GM12878 (cell line): ENCODE measurements at regions not wholly inside any gene's neighbourhood (a gene's known extent, or its start where the extent isn't known, plus 50 kb on each side); places are given as distances from the start of the nearest gene placed in this dataset.

Experiments used
- ATAC-seq: fragments of 200-7000 bp; cut with Tn5 transposase; 3 replicates; pipeline ENCODE4 v1.9.1; 2020; ENCODE audit warnings: mild to moderate bottlenecking, moderate library complexity
- BruUV-seq: library from RNA; stranded (reverse); fragments of 400-500 nt; replicated peaks from 2 replicates; lab custom pipeline; 2021; lab: Mats Ljungman, UMichigan
- CTCF ChIA-PET: fragments of 300-600 bp; sonication (Branson Sonifier 250); formaldehyde crosslinking; extraction: SDS; loops from one replicate; lab custom pipeline; 2021; ENCODE audit warnings: inconsistent platforms; lab: Yijun Ruan, JAX
- POLR2A ChIA-PET: fragments of 350-600 bp; formaldehyde crosslinking; extraction: SDS; loops from one replicate; lab custom pipeline; 2021; ENCODE audit warnings: inconsistent platforms; lab: Charles Lee
- RAD21 ChIA-PET: fragments of 300-600 bp; sonication (Branson Sonifier 250); formaldehyde crosslinking; loops from one replicate; lab custom pipeline; 2023; ENCODE audit warnings: antibody characterized with exemption; ENCODE audit not compliant: unreplicated experiment; lab: Charles Lee
- SMC1A ChIA-PET: fragments of 300-600 bp; sonication (Branson Sonifier 250); formaldehyde crosslinking; loops from one replicate; lab custom pipeline; 2023; ENCODE audit not compliant: unreplicated experiment, uncharacterized antibody; lab: Charles Lee
- DNase-seq: peaks from one replicate; pipeline ENCODE4 v3.0.0-alpha.2; 2011; ENCODE audit warnings: low read depth, low spot score
- FAIRE-seq: peaks from 3 replicates; lab custom pipeline; 2011; peaks lifted over from hg19 to GRCh38; lab: Jason Lieb, UNC
- H2AFZ ChIP-seq: 2 replicates; pipeline ENCODE4 v1.6.0; 2011; ENCODE audit warnings: low read depth, low read length, control low read depth; ENCODE audit not compliant: control insufficient read depth
- H3K27ac ChIP-seq: 2 replicates; pipeline ENCODE4 v1.5.1; 2011; ENCODE audit warnings: control low read depth; ENCODE audit not compliant: control insufficient read depth, insufficient read depth
- H3K27me3 ChIP-seq, 2 experiments: replicated peaks in 1 of 2; 2 replicates each; pipeline versions ENCODE4 v1.6.0 to v1.6.1; 2011; ENCODE audit warnings: low read length in 1 of 2; ENCODE audit not compliant: control insufficient read depth in 2 of 2, insufficient read depth in 2 of 2
- H3K36me3 ChIP-seq, 2 experiments: 2 replicates each; pipeline ENCODE4 v1.5.1; 2011; ENCODE audit warnings: low read length in 1 of 2; ENCODE audit not compliant: control insufficient read depth in 2 of 2, insufficient read depth in 2 of 2
- H3K4me1 ChIP-seq: 2 replicates; pipeline ENCODE4 v1.6.1; 2011; ENCODE audit warnings: mild to moderate bottlenecking, low read length, moderate library complexity, mixed read lengths; ENCODE audit not compliant: control insufficient read depth, insufficient read depth
- H3K4me2 ChIP-seq: 2 replicates; pipeline ENCODE4 v1.6.0; 2011; ENCODE audit warnings: control low read depth; ENCODE audit not compliant: control insufficient read depth, insufficient read depth
- H3K4me3 ChIP-seq: fragments of 200-600 bp; sonication (generic); 2 replicates; pipeline ENCODE4 v1.5.1; 2016
- H3K79me2 ChIP-seq: 2 replicates; pipeline ENCODE4 v1.6.0; 2011; ENCODE audit warnings: low read length; ENCODE audit not compliant: control insufficient read depth, insufficient read depth
- H3K9ac ChIP-seq: 2 replicates; pipeline ENCODE4 v1.8.0; 2011; ENCODE audit warnings: low read length, control low read depth, mixed read lengths; ENCODE audit not compliant: control insufficient read depth, insufficient read depth
- H3K9me3 ChIP-seq: replicated peaks from 3 replicates; pipeline ENCODE4 v1.5.1; 2011; ENCODE audit warnings: mild to moderate bottlenecking, low read length; ENCODE audit not compliant: control insufficient read depth, insufficient read depth
- H4K20me1 ChIP-seq: 2 replicates; pipeline ENCODE4 v1.6.0; 2011; ENCODE audit not compliant: control insufficient read depth, insufficient read depth
- CHD2 ChIP-seq: IDR thresholded peaks from 2 replicates; pipeline ENCODE4 v1.6.1; 2011; ENCODE audit warnings: low read depth, low read length, improper control_type of control experiment, borderline replicate concordance
- CREM ChIP-seq: IDR thresholded peaks from 2 replicates; pipeline ENCODE4 v1.6.1; 2014; ENCODE audit warnings: antibody characterized with exemption, low read depth
- MYC ChIP-seq: IDR thresholded peaks from 2 replicates; pipeline ENCODE4 v1.6.1; 2011; ENCODE audit warnings: mild to moderate bottlenecking, low read length, moderate library complexity, inconsistent platforms; ENCODE audit not compliant: insufficient read depth, insufficient replicate concordance, insufficient read length, severe bottlenecking
- NFYA ChIP-seq: IDR thresholded peaks from 2 replicates; pipeline ENCODE4 v1.6.1; 2011; ENCODE audit warnings: low read depth, mild to moderate bottlenecking, low read length, improper control_type of control experiment, borderline replicate concordance
- SPI1 ChIP-seq: IDR thresholded peaks from 2 replicates; pipeline ENCODE4 v1.6.1; 2011; ENCODE audit warnings: low read depth, mild to moderate bottlenecking, low read length, moderate library complexity, borderline replicate concordance; ENCODE audit not compliant: insufficient read depth
- ZNF217 ChIP-seq: fragments of 450-650 bp; IDR thresholded peaks from 2 replicates; pipeline ENCODE4 v1.6.1; 2017; ENCODE audit warnings: antibody characterized with exemption, mild to moderate bottlenecking
- WGBS: methylation state at CpG from one replicate; pipeline ENCODE4 v1.1.6; 2016; ENCODE audit warnings: low lambda C conversion rate; ENCODE audit not compliant: insufficient replicate concordance, insufficient coverage; ENCODE audit errors: missing lambda C conversion rate; 5-methylcytosine and 5-hydroxymethylcytosine counted together
- in situ Hi-C: fragments of 300-500 bp; cut with MboI; formaldehyde crosslinking; loops from 9 replicates; pipeline ENCODE4 v1.14.3; 2018; ENCODE audit warnings: mixed read lengths
- intact Hi-C: fragments of 100-400 bp; cut with micrococcal nuclease; formaldehyde crosslinking; loops from one replicate; pipeline ENCODE4 v1.14.2; 2022; ENCODE audit not compliant: unreplicated experiment
- TF ChIP-seq, protein P1 (sequence below): fragments of 450-650 bp; IDR thresholded peaks from 2 replicates; pipeline ENCODE4 v1.6.1; 2014; ENCODE audit warnings: mild to moderate bottlenecking
- TF ChIP-seq, protein P2 (sequence below): fragments of 450-650 bp; IDR thresholded peaks from 2 replicates; pipeline ENCODE4 v1.6.1; 2016; ENCODE audit warnings: mild to moderate bottlenecking, moderate library complexity, borderline replicate concordance

DNA sequence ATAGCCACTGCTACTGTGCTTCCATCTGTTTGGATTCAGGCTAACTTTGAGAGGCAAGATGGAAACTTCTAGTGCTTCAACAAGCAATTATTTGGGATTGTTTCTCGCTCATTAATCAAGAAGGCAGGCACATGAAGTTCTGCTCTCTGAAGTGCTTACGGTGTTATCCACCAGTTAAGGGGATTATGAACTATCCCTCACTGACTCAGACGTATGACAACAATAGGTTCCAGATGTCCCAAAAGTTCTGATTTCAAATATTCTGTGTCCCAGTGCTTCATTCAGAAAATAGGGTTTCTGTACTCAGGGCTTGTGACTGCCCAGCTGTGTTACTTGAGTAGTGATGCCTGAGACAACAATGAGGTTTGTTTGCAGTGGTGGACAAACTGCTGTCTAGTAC is 81.0 kb downstream of the HACD1 start (continued):
- no peak for TF ChIP-seq NFYA
- no peak for TF ChIP-seq ZNF217
- TF ChIP-seq, protein P1, sequence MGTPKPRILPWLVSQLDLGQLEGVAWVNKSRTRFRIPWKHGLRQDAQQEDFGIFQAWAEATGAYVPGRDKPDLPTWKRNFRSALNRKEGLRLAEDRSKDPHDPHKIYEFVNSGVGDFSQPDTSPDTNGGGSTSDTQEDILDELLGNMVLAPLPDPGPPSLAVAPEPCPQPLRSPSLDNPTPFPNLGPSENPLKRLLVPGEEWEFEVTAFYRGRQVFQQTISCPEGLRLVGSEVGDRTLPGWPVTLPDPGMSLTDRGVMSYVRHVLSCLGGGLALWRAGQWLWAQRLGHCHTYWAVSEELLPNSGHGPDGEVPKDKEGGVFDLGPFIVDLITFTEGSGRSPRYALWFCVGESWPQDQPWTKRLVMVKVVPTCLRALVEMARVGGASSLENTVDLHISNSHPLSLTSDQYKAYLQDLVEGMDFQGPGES, result no peak
- no peak for TF ChIP-seq MYC
- TF ChIP-seq, all 136 proteins: peak for 0

DNA sequence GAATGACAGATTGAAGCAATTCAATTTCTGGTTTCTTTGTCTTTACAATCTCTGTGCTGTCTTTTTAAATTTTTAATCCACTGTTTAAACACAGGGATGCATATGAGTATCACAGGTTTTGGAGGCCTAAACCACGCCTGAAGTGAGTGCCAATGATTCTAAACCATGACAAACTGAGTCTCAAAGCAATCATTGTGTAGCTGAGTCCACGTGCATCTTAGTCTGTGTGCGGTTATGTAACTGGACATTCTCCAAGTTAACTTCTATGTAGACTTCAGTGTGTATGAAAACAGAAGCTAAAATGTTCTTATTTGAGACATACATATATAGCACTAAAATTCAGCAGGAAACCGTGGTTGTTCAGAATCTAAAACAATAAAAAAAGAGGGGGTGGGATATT is 79.3 kb upstream of the ST8SIA6 start:
- Histone ChIP-seq H3K4me1 (no peaks in the 10 kb centered on the region), H3K9ac (no peak overlapping the region), H3K4me2 (no peak overlapping the region), H4K20me1 (no peaks in the 10 kb centered on the region), H3K79me2 (no peaks in the 10 kb centered on the region), H3K9me3 (no peaks in the 10 kb centered on the region), H3K27ac (no peak overlapping the region), H3K27me3 (no peaks in the 10 kb centered on the region), H3K4me3 (no peak overlapping the region), H2AFZ (no peak overlapping the region), H3K36me3 (no peaks in the 10 kb centered on the region)
- 0% methylated on average over 4 of the region's 4 CpGs for WGBS
- no peak for ATAC-seq
- no peak for FAIRE-seq
- no peak for DNase-seq
- no TSS peak for BruUV-seq
- ChIA-PET SMC1A (interaction anchor here (1.9 kb wide), 1 partner anchor 24 kb away, joined by 5 read pairs; no protein-coding TSS in a partner anchor), RAD21 (no interaction called here), CTCF (no interaction called here), POLR2A (no interaction called here)
- in situ Hi-C loops (no loop called here), intact Hi-C loops (no loop called here)
- TF ChIP-seq, protein P2, sequence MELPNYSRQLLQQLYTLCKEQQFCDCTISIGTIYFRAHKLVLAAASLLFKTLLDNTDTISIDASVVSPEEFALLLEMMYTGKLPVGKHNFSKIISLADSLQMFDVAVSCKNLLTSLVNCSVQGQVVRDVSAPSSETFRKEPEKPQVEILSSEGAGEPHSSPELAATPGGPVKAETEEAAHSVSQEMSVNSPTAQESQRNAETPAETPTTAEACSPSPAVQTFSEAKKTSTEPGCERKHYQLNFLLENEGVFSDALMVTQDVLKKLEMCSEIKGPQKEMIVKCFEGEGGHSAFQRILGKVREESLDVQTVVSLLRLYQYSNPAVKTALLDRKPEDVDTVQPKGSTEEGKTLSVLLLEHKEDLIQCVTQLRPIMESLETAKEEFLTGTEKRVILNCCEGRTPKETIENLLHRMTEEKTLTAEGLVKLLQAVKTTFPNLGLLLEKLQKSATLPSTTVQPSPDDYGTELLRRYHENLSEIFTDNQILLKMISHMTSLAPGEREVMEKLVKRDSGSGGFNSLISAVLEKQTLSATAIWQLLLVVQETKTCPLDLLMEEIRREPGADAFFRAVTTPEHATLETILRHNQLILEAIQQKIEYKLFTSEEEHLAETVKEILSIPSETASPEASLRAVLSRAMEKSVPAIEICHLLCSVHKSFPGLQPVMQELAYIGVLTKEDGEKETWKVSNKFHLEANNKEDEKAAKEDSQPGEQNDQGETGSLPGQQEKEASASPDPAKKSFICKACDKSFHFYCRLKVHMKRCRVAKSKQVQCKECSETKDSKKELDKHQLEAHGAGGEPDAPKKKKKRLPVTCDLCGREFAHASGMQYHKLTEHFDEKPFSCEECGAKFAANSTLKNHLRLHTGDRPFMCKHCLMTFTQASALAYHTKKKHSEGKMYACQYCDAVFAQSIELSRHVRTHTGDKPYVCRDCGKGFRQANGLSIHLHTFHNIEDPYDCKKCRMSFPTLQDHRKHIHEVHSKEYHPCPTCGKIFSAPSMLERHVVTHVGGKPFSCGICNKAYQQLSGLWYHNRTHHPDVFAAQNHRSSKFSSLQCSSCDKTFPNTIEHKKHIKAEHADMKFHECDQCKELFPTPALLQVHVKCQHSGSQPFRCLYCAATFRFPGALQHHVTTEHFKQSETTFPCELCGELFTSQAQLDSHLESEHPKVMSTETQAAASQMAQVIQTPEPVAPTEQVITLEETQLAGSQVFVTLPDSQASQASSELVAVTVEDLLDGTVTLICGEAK, result no peak
- TF ChIP-seq CHD2, result no peak
- TF ChIP-seq CREM, result no peak
- no peak for TF ChIP-seq SPI1
